BLaER1 treated with 17β-estradiol and CSF1 and Interleukin-3, amounts not matched to agents 10 nM and 100 nM (cell line): ENCODE measurements at regions not wholly inside any gene's neighbourhood (a gene's known extent, or its start where the extent isn't known, plus 50 kb on each side); places are given as distances from the start of the nearest gene placed in this dataset.
"Not testable (repeated sequence)": the region's sequence is repeated elsewhere in the genome, so short reads cannot be mapped to it uniquely, and the experiment has no call there.

Experiments used
- H3K27ac ChIP-seq, 11 experiments: shearing (Covaris generic); formaldehyde crosslinking; 2 replicates each; pipeline ENCODE4 v1.8.1; 2022
- H3K27me3 ChIP-seq, 11 experiments: shearing (Covaris generic); formaldehyde crosslinking; 2 replicates each; pipeline ENCODE4 v1.8.1; 2022
- H3K36me3 ChIP-seq, 11 experiments: shearing (Covaris generic); formaldehyde crosslinking; 2 replicates each; pipeline ENCODE4 v1.8.1; 2022
- H3K4me1 ChIP-seq, 10 experiments: shearing (Covaris generic); formaldehyde crosslinking; 2 replicates each; pipeline ENCODE4 v1.8.1; 2022
- H3K4me2 ChIP-seq, 11 experiments: shearing (Covaris generic); formaldehyde crosslinking; 2 replicates each; pipeline ENCODE4 v1.8.1; 2022
- H3K4me3 ChIP-seq, 10 experiments: shearing (Covaris generic); formaldehyde crosslinking; 2 replicates each; pipeline ENCODE4 v1.8.1; 2022
- H3K9ac ChIP-seq, 11 experiments: shearing (Covaris generic); formaldehyde crosslinking; 2 replicates each; pipeline ENCODE4 v1.8.1; 2022
- H3K9me3 ChIP-seq, 11 experiments: shearing (Covaris generic); formaldehyde crosslinking; replicated peaks in 1 of 11; 2 replicates each; pipeline ENCODE4 v1.8.1; 2022
- H4K20me1 ChIP-seq, 11 experiments: shearing (Covaris generic); formaldehyde crosslinking; 2 replicates each; pipeline ENCODE4 v1.8.1; 2022
- Cebpa-rat ChIP-seq, 11 experiments: shearing (Covaris generic); IDR thresholded peaks; 2 replicates each; pipeline ENCODE4 v1.8.1; 2022

DNA sequence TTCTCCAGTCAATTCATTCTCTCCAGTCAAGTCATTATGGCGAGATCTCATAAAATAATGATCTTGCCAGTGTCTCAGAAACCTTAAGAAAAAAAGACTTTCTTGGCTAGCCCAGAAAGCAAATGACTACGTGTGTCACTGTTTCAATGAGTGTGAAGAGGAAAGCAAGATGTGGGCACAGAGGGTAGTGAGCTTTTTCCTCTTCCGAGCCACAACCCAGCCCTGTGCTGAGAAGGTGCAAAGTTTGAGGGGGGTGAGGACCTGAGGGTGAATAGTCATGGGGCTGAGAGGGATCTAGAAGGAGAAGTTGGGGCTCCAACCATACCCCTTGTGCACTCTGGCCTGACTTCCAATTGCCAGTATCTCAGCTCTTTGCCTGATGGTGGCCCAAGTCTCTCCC is 85.6 kb upstream of the EGFL6 start:
- no peak overlapping the region for H3K4me2 ChIP-seq
- peaks cover 0 to 2% (median 0%) of the 10 kb centered on the region in 11 experiments; a peak in 1 of 22 replicates for H4K20me1 ChIP-seq
- H3K4me1 ChIP-seq, result peaks cover 17 to 34% (median 20%) of the 10 kb centered on the region in 10 experiments
- no peak for TF ChIP-seq Cebpa-rat (IDR thresholded peaks at IDR 0.05)
- H3K9me3 ChIP-seq, result peaks cover 0 to 13% (median 0%) of the 10 kb centered on the region in 11 experiments; a peak in 2 of 22 replicates
- H3K4me3 ChIP-seq, result no peak overlapping the region
- no peak overlapping the region for H3K27ac ChIP-seq
- H3K9ac ChIP-seq, result no peak overlapping the region
- no peaks in the 10 kb centered on the region for H3K36me3 ChIP-seq
- H3K27me3 ChIP-seq, result peaks cover 86 to 98% (median 93%) of the 10 kb centered on the region in 11 experiments

- H3K4me2 ChIP-seq, result no peak overlapping the region
- no peak for TF ChIP-seq Cebpa-rat (IDR thresholded peaks at IDR 0.05)
- H3K27ac ChIP-seq, result no peak overlapping the region
- H3K36me3 ChIP-seq, result no peaks in the 10 kb centered on the region
- H3K27me3 ChIP-seq, result peaks cover 89 to 99% (median 96%) of the 10 kb centered on the region in 11 experiments
- no peaks in the 10 kb centered on the region for H4K20me1 ChIP-seq
- no peak overlapping the region for H3K9ac ChIP-seq
- peaks cover 0 to 13% (median 0%) of the 10 kb centered on the region in 11 experiments; a peak in 4 of 22 replicates for H3K9me3 ChIP-seq
- H3K4me1 ChIP-seq, result peaks cover 15 to 27% (median 18%) of the 10 kb centered on the region in 10 experiments
- no peak overlapping the region for H3K4me3 ChIP-seq
These were observed 86.5 kb upstream of the EGFL6 start for GRCh38 chrX:13482746-13483541.

DNA sequence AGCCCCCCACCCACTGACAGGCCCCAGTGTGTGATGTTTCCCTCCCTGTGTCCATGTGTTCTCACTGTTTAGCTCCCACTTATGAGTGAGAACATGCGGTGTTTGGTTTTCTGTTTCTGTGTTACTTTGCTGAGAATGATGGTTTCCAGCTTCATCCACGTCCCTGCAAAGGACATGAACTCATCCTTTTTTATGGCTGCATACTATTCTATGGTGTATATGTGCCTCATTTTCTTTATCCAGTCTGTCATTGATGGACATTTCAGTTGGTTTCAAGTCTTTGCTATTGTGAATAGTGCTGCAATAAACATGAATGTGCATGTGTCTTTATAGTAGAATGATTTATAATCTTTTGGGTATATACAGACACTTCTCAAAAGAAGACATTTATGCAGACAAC is 88.6 kb upstream of the EGFL6 start:
- not testable (repeated sequence) for H3K4me3 ChIP-seq, H3K9ac ChIP-seq, H3K4me2 ChIP-seq, H4K20me1 ChIP-seq, H3K27ac ChIP-seq, H3K36me3 ChIP-seq
- H3K9me3 ChIP-seq, result peaks cover 0 to 17% (median 0%) of the 10 kb centered on the region in 11 experiments; a peak in 5 of 22 replicates
- H3K4me1 ChIP-seq, result peaks cover 0 to 12% (median 6%) of the 10 kb centered on the region in 10 experiments; a peak in 11 of 20 replicates
- H3K27me3 ChIP-seq, result peaks cover 86 to 99% (median 96%) of the 10 kb centered on the region in 11 experiments

DNA sequence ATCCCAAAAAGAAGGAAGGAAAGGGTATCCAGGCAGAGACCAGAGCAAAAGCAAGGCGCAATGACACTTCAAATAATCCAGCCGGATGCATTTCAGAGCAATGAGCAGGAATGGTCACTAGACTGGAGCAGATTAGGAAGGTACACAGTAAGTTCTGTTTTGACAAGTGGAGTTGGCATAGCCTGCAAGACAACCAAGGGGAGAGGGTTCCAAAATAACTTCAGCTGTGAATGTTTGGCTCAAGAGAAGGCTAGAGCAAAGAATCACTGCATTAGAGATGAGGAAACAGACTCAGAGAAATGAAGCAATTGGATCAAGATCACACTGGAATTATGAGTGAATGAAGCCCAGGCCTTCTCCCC is 90.0 kb upstream of the EGFL6 start:
- no peak overlapping the region for H3K4me2 ChIP-seq
- no peak overlapping the region for H3K4me3 ChIP-seq
- H3K36me3 ChIP-seq, result no peaks in the 10 kb centered on the region
- peaks cover 86 to 99% (median 96%) of the 10 kb centered on the region in 11 experiments for H3K27me3 ChIP-seq
- H3K9me3 ChIP-seq, result peaks cover 0 to 17% (median 0%) of the 10 kb centered on the region in 11 experiments; a peak in 5 of 22 replicates
- no peaks in the 10 kb centered on the region for H4K20me1 ChIP-seq
- TF ChIP-seq Cebpa-rat (IDR thresholded peaks at IDR 0.05), result no peak
- H3K4me1 ChIP-seq, result peaks cover 5 to 25% (median 18%) of the 10 kb centered on the region in 10 experiments
- H3K9ac ChIP-seq, result no peak overlapping the region
- H3K27ac ChIP-seq, result no peak overlapping the region

DNA sequence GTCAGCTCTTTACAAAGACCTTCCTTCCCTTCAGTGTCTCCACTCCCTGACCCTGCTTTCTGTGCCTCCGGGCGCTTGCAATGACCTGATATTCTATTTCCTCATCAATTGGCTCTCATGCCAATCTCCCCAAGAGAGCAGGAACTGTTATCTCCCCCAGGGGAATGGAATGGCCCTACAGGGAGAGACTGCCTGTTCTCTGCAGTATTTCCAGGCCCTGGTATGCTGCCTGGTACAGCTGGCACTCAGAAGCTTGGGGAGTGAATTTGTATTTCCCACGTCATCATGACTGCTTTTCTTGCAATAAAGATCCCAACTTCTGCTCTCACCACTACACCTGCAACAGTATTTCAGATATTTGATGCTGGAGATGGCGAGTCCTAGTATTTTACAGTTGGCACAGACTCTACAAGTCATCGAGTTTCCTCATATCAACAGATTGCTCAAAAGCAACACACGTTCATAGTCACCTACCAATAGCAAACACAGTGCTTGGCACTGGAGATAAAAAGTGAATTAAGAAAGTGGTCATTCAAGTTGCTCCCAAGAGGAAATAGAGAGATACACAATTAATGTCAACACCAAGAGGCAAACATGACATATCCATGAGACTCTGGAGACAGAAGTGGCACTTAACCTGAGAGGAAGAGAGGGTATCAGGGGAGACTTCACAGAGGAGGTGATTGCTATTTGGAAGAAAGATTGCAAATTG is 90.5 kb upstream of the EGFL6 start:
- Histone ChIP-seq H3K27me3 (peaks cover 85 to 99% (median 96%) of the 10 kb centered on the region in 11 experiments), H4K20me1 (no peaks in the 10 kb centered on the region), H3K4me1 (peaks cover 8 to 30% (median 22%) of the 10 kb centered on the region in 10 experiments), H3K4me2 (no peak overlapping the region), H3K4me3 (no peak overlapping the region), H3K9me3 (peaks cover 0 to 17% (median 0%) of the 10 kb centered on the region in 11 experiments; a peak in 5 of 22 replicates), H3K27ac (no peak overlapping the region), H3K9ac (no peak overlapping the region), H3K36me3 (no peaks in the 10 kb centered on the region)
- TF ChIP-seq Cebpa-rat (IDR thresholded peaks at IDR 0.05), result no peak

DNA sequence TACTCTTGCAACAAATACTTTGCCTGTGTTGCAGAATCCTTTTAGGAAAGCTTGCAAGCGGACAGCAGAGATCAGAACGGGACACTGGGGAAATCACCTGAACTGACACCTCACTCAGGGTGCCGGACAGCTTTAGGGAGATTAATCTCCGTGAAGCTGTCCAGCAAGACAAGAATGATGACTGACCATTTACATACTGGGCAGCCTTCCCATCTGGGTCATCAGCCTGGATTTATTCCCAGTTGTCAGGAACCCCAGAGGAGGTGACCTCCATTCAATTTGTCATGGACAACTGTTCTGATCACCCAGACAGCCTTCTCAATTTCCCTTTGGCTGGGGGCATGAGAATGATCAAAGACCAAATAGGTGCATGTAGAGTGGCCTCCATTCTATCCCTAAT is 93.0 kb upstream of the EGFL6 start:
- no peak for TF ChIP-seq Cebpa-rat (IDR thresholded peaks at IDR 0.05)
- H3K4me2 ChIP-seq, result peak overlapping the region in 4 of 11 experiments; percentile 22 to 78 (median 65); a peak in 6 of 22 replicates

GRCh38 chrX:13474164-13474516 is 95.3 kb upstream of the EGFL6 start:
- Histone ChIP-seq H4K20me1 (no peaks in the 10 kb centered on the region), H3K9ac (peak overlapping the region; percentile 65 to 81 (median 73)), H3K27ac (peak overlapping the region; percentile 75 to 89 (median 81)), H3K4me1 (peaks cover 40 to 63% (median 57%) of the 10 kb centered on the region in 10 experiments), H3K36me3 (no peaks in the 10 kb centered on the region), H3K27me3 (peaks cover 78 to 100% (median 99%) of the 10 kb centered on the region in 11 experiments), H3K4me3 (peak overlapping the region in 8 of 10 experiments; percentile 10 to 41 (median 28); a peak in 9 of 20 replicates), H3K4me2 (peak overlapping the region; percentile 44 to 78 (median 71)), H3K9me3 (peaks cover 0 to 16% (median 0%) of the 10 kb centered on the region in 11 experiments; a peak in 3 of 22 replicates)
- TF ChIP-seq Cebpa-rat (IDR thresholded peaks at IDR 0.05), result no peak

More for the DNA sequence above, 93.0 kb upstream of the EGFL6 start:
- H3K9ac ChIP-seq, result no peak overlapping the region
- H3K4me1 ChIP-seq, result peaks cover 26 to 54% (median 45%) of the 10 kb centered on the region in 10 experiments
- no peaks in the 10 kb centered on the region for H4K20me1 ChIP-seq
- no peak overlapping the region for H3K27ac ChIP-seq
- H3K4me3 ChIP-seq, result no peak overlapping the region
- peaks cover 0 to 16% (median 0%) of the 10 kb centered on the region in 11 experiments; a peak in 3 of 22 replicates for H3K9me3 ChIP-seq
- peaks cover 87 to 100% (median 98%) of the 10 kb centered on the region in 11 experiments for H3K27me3 ChIP-seq
- H3K36me3 ChIP-seq, result no peaks in the 10 kb centered on the region

- Histone ChIP-seq H3K9me3 (peaks cover 0 to 16% (median 1%) of the 10 kb centered on the region in 11 experiments; a peak in 3 of 22 replicates), H3K4me1 (peaks cover 40 to 63% (median 57%) of the 10 kb centered on the region in 10 experiments), H3K4me2 (peak overlapping the region; percentile 44 to 78 (median 71)), H3K4me3 (peak overlapping the region in 8 of 10 experiments; percentile 10 to 41 (median 28); a peak in 9 of 20 replicates), H3K9ac (peak overlapping the region; percentile 65 to 81 (median 73)), H3K27me3 (peaks cover 73 to 100% (median 99%) of the 10 kb centered on the region in 11 experiments), H4K20me1 (no peaks in the 10 kb centered on the region), H3K27ac (peak overlapping the region; percentile 75 to 89 (median 81)), H3K36me3 (no peaks in the 10 kb centered on the region)
- TF ChIP-seq Cebpa-rat (IDR thresholded peaks at IDR 0.05), result no peak
These were observed 95.8 kb upstream of the EGFL6 start for GRCh38 chrX:13473442-13474163.
